ENCODE measurements at regions not wholly inside any gene's neighbourhood (a gene's known extent, or its start where the extent isn't known, plus 50 kb on each side); places are given as distances from the start of the nearest gene placed in this dataset.

- no peak overlapping the region for H3K4me3 ChIP-seq (ENCODE audit: low read depth, low read length)
- H3K9me3 ChIP-seq (ENCODE audit: control insufficient read depth, insufficient read depth, low read length): no peaks in the 10 kb centered on the region
- H3K27ac ChIP-seq (ENCODE audit: low read depth, low read length): no peak overlapping the region
- H3K36me3 ChIP-seq (ENCODE audit: control insufficient read depth, insufficient read depth, low read length): no peaks in the 10 kb centered on the region
- H3K27me3 ChIP-seq (ENCODE audit: control insufficient read depth, insufficient read depth, low read length): no peaks in the 10 kb centered on the region
- no peak for DNase-seq (ENCODE audit: low read depth in 4 of 6, low spot score in 6 of 6)
- no CpG with 5 or more reads among the region's 1 CpG for WGBS (ENCODE audit: insufficient coverage)
- no peaks in the 10 kb centered on the region for H3K4me1 ChIP-seq (ENCODE audit: control insufficient read depth, insufficient read depth, low read length)
These were observed 136.1 kb upstream of the NOX3 start for GRCh38 chr6:155591741-155592140.

- no peaks in the 10 kb centered on the region for H3K27me3 ChIP-seq (ENCODE audit: control insufficient read depth, insufficient read depth, low read length)
- H3K27ac ChIP-seq (ENCODE audit: low read depth, low read length): no peak overlapping the region
- no peaks in the 10 kb centered on the region for H3K36me3 ChIP-seq (ENCODE audit: control insufficient read depth, insufficient read depth, low read length)
- no peak overlapping the region for H3K4me3 ChIP-seq (ENCODE audit: low read depth, low read length)
- H3K4me1 ChIP-seq (ENCODE audit: control insufficient read depth, insufficient read depth, low read length): no peaks in the 10 kb centered on the region
- WGBS (ENCODE audit: insufficient coverage): 100% methylated on average over 1 of the region's 2 CpGs
- no peaks in the 10 kb centered on the region for H3K9me3 ChIP-seq (ENCODE audit: control insufficient read depth, insufficient read depth, low read length)
- no peak for DNase-seq (ENCODE audit: low read depth in 4 of 6, low spot score in 6 of 6)
These were observed 133.6 kb upstream of the NOX3 start for GRCh38 chr6:155589190-155589589.

DNA sequence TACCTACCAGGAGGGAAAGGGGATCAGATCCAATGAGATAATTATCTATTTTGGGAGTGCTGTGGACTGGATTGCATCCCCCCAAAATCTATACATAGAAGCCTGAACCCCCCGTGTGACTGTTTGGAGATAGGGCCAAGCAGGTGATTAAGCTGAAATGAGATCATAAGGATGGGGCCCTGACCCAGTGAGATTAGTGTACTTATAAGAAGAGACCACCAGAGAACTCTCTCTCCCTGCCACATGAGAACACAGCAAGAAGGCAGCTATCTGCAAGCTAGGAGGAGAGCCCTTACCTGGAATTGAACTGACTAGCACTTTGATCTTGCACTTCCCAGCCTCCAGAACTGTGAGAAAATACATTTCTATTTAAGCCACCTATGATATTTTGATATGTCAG is 132.2 kb upstream of the NOX3 start:
- H3K4me3 ChIP-seq (ENCODE audit: low read depth, low read length): no peak overlapping the region
- WGBS (ENCODE audit: insufficient coverage): no CpG with 5 or more reads among the region's 1 CpG

DNA sequence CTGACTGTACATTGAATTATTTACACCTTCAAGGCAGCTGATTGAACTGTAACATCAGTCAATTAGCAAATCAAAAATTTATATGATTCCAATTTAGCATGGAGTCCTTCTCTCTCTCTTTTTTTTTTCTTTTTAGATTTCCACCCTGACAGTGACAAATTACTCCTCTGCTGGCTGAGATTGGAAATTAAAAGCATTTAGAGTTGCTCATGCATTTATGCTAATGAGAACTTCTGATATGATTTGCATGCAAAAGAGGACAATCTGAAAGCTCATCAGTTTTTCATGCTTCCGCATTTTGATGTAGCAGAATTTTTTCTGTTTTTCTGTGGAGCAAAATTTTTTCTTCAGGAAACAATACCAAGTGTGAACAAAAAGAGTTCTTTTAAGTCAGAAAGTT is 130.5 kb upstream of the NOX3 start:
- no peaks in the 10 kb centered on the region for H3K9me3 ChIP-seq (ENCODE audit: control insufficient read depth, insufficient read depth, low read length)
- DNase-seq (ENCODE audit: low read depth in 4 of 6, low spot score in 6 of 6): peak in 2 of 6 donors; percentile 41 to 60
- H3K27ac ChIP-seq (ENCODE audit: low read depth, low read length): no peak overlapping the region
- no peaks in the 10 kb centered on the region for H3K27me3 ChIP-seq (ENCODE audit: control insufficient read depth, insufficient read depth, low read length)
- H3K4me1 ChIP-seq (ENCODE audit: control insufficient read depth, insufficient read depth, low read length): no peaks in the 10 kb centered on the region
- H3K4me3 ChIP-seq (ENCODE audit: low read depth, low read length): no peak overlapping the region
- WGBS (ENCODE audit: insufficient coverage): no CpG with 5 or more reads among the region's 1 CpG
- no peaks in the 10 kb centered on the region for H3K36me3 ChIP-seq (ENCODE audit: control insufficient read depth, insufficient read depth, low read length)

More for the DNA sequence above, 132.2 kb upstream of the NOX3 start:
- Histone ChIP-seq H3K27me3 (ENCODE audit: control insufficient read depth, insufficient read depth, low read length) (no peaks in the 10 kb centered on the region), H3K4me1 (ENCODE audit: control insufficient read depth, insufficient read depth, low read length) (no peaks in the 10 kb centered on the region), H3K36me3 (ENCODE audit: control insufficient read depth, insufficient read depth, low read length) (no peaks in the 10 kb centered on the region), H3K9me3 (ENCODE audit: control insufficient read depth, insufficient read depth, low read length) (no peaks in the 10 kb centered on the region), H3K27ac (ENCODE audit: low read depth, low read length) (no peak overlapping the region)
- DNase-seq (ENCODE audit: low read depth in 4 of 6, low spot score in 6 of 6): no peak

DNA sequence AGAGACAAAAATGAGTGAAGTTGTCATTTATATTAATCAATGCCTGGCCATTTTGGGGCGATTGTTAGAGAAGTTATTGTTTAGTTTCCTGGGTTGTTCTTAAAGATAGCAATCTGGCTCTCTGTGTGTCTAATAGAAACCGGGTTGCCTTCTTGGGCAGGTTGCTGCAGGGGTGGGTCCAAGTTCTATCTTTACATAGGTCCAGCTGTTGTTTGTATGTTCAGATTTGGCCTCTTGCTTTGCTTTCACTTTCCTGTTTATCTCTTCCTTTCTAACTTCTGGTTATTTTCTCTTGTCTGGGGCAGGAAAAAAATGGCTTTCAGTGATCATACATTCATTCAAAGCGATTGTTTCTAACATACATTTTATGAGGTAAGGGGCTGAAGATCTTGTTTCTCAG is 128.4 kb upstream of the NOX3 start:
- Histone ChIP-seq H3K9me3 (ENCODE audit: control insufficient read depth, insufficient read depth, low read length) (no peaks in the 10 kb centered on the region), H3K27me3 (ENCODE audit: control insufficient read depth, insufficient read depth, low read length) (no peaks in the 10 kb centered on the region), H3K4me3 (ENCODE audit: low read depth, low read length) (no peak overlapping the region), H3K36me3 (ENCODE audit: control insufficient read depth, insufficient read depth, low read length) (no peaks in the 10 kb centered on the region), H3K4me1 (ENCODE audit: control insufficient read depth, insufficient read depth, low read length) (no peaks in the 10 kb centered on the region), H3K27ac (ENCODE audit: low read depth, low read length) (no peak overlapping the region)
- DNase-seq (ENCODE audit: low read depth in 4 of 6, low spot score in 6 of 6): no peak
- WGBS (ENCODE audit: insufficient coverage): 93% methylated on average over 2 of the region's 3 CpGs

- WGBS (ENCODE audit: insufficient coverage): 68% methylated on average over 5 of the region's 9 CpGs
These were observed 126.7 kb upstream of the NOX3 start for GRCh38 chr6:155582016-155582991.

GRCh38 chr6:155580904-155581303 is 125.3 kb upstream of the NOX3 start:
- Histone ChIP-seq H3K4me1 (ENCODE audit: control insufficient read depth, insufficient read depth, low read length) (no peaks in the 10 kb centered on the region), H3K27ac (ENCODE audit: low read depth, low read length) (no peak overlapping the region), H3K27me3 (ENCODE audit: control insufficient read depth, insufficient read depth, low read length) (no peaks in the 10 kb centered on the region), H3K36me3 (ENCODE audit: control insufficient read depth, insufficient read depth, low read length) (no peaks in the 10 kb centered on the region), H3K4me3 (ENCODE audit: low read depth, low read length) (no peak overlapping the region), H3K9me3 (ENCODE audit: control insufficient read depth, insufficient read depth, low read length) (no peaks in the 10 kb centered on the region)
- WGBS (ENCODE audit: insufficient coverage): 42% methylated on average over 1 of the region's 2 CpGs
- peak in 1 of 6 donors; percentile 9 for DNase-seq (ENCODE audit: low read depth in 4 of 6, low spot score in 6 of 6)

More at GRCh38 chr6:155582016-155582991, 126.7 kb upstream of the NOX3 start:
- no peak overlapping the region for H3K4me3 ChIP-seq (ENCODE audit: low read depth, low read length)
- no peak for DNase-seq (ENCODE audit: low read depth in 4 of 6, low spot score in 6 of 6)
- H3K9me3 ChIP-seq (ENCODE audit: control insufficient read depth, insufficient read depth, low read length): no peaks in the 10 kb centered on the region
- H3K36me3 ChIP-seq (ENCODE audit: control insufficient read depth, insufficient read depth, low read length): no peaks in the 10 kb centered on the region
- H3K27me3 ChIP-seq (ENCODE audit: control insufficient read depth, insufficient read depth, low read length): no peaks in the 10 kb centered on the region
- H3K27ac ChIP-seq (ENCODE audit: low read depth, low read length): no peak overlapping the region
- no peaks in the 10 kb centered on the region for H3K4me1 ChIP-seq (ENCODE audit: control insufficient read depth, insufficient read depth, low read length)

GRCh38 chr6:155578251-155578650 is 122.6 kb upstream of the NOX3 start:
- Histone ChIP-seq H3K36me3 (ENCODE audit: control insufficient read depth, insufficient read depth, low read length) (no peaks in the 10 kb centered on the region), H3K27me3 (ENCODE audit: control insufficient read depth, insufficient read depth, low read length) (no peaks in the 10 kb centered on the region), H3K4me1 (ENCODE audit: control insufficient read depth, insufficient read depth, low read length) (no peaks in the 10 kb centered on the region), H3K4me3 (ENCODE audit: low read depth, low read length) (no peak overlapping the region), H3K27ac (ENCODE audit: low read depth, low read length) (no peak overlapping the region), H3K9me3 (ENCODE audit: control insufficient read depth, insufficient read depth, low read length) (no peaks in the 10 kb centered on the region)
- DNase-seq (ENCODE audit: low read depth in 4 of 6, low spot score in 6 of 6): no peak

- WGBS (ENCODE audit: insufficient coverage): 100% methylated on average over 1 of the region's 4 CpGs
- Histone ChIP-seq H3K27me3 (ENCODE audit: control insufficient read depth, insufficient read depth, low read length) (no peaks in the 10 kb centered on the region), H3K4me1 (ENCODE audit: control insufficient read depth, insufficient read depth, low read length) (no peaks in the 10 kb centered on the region), H3K27ac (ENCODE audit: low read depth, low read length) (no peak overlapping the region), H3K4me3 (ENCODE audit: low read depth, low read length) (no peak overlapping the region), H3K36me3 (ENCODE audit: control insufficient read depth, insufficient read depth, low read length) (no peaks in the 10 kb centered on the region), H3K9me3 (ENCODE audit: control insufficient read depth, insufficient read depth, low read length) (no peaks in the 10 kb centered on the region)
- peak in 1 of 6 donors; percentile 70 for DNase-seq (ENCODE audit: low read depth in 4 of 6, low spot score in 6 of 6)
These were observed 106.3 kb upstream of the NOX3 start for GRCh38 chr6:155561966-155562364.
